IPS-18c (cell line): ENCODE measurements at regions not wholly inside any gene's neighbourhood (a gene's known extent, or its start where the extent isn't known, plus 50 kb on each side); places are given as distances from the start of the nearest gene placed in this dataset.
A peak's percentile ranks its signal among the peaks of the same experiment; 100 is the strongest.
"Not testable (repeated sequence)": the region's sequence is repeated elsewhere in the genome, so short reads cannot be mapped to it uniquely, and the experiment has no call there.

Experiments used
- H3K4me3 ChIP-seq: 2 replicates; pipeline ENCODE4 v1.7.0; 2013; ENCODE audit warnings: low read depth, mild to moderate bottlenecking, low read length, moderate library complexity; ENCODE audit not compliant: insufficient read depth
- H3K9me3 ChIP-seq: one replicate; pipeline ENCODE4 v1.6.1; 2013; ENCODE audit warnings: mild to moderate bottlenecking, low read length, moderate library complexity; ENCODE audit not compliant: control insufficient read depth, insufficient read depth

- H3K9me3 ChIP-seq: no peaks in the 10 kb centered on the region
- peak overlapping the region; percentile 84 for H3K4me3 ChIP-seq
Measured at GRCh38 chr7:149624419-149625339, 127.1 kb upstream of the ZNF746 start.

- H3K4me3 ChIP-seq: peak overlapping the region; percentile 84
- no peaks in the 10 kb centered on the region for H3K9me3 ChIP-seq
Measured at GRCh38 chr7:149624006-149624405, 126.4 kb upstream of the ZNF746 start.

- H3K9me3 ChIP-seq: not testable (repeated sequence)
- H3K4me3 ChIP-seq: peak overlapping the region; percentile 84
Measured at GRCh38 chr7:149623262-149623997, 125.8 kb upstream of the ZNF746 start.

- Histone ChIP-seq H3K9me3 (no peaks in the 10 kb centered on the region), H3K4me3 (peak overlapping the region; percentile 15; the same call in 1 of the 2 replicates)
Measured at GRCh38 chr7:149622444-149623210, 125.0 kb upstream of the ZNF746 start.

GRCh38 chr7:149621776-149622175, 124.2 kb upstream of the ZNF746 start:
- no peak overlapping the region for H3K4me3 ChIP-seq
- no peaks in the 10 kb centered on the region for H3K9me3 ChIP-seq

- Histone ChIP-seq H3K9me3 (no peaks in the 10 kb centered on the region), H3K4me3 (no peak overlapping the region)
Measured at GRCh38 chr7:149620961-149621360, 123.4 kb upstream of the ZNF746 start.

GRCh38 chr7:149616898-149617297, 119.3 kb upstream of the ZNF746 start:
- Histone ChIP-seq H3K4me3 (no peak overlapping the region), H3K9me3 (no peaks in the 10 kb centered on the region)

- Histone ChIP-seq H3K4me3 (no peak overlapping the region), H3K9me3 (no peaks in the 10 kb centered on the region)
Measured at GRCh38 chr7:149615690-149616270, 118.2 kb upstream of the ZNF746 start.

- no peaks in the 10 kb centered on the region for H3K9me3 ChIP-seq
- H3K4me3 ChIP-seq: no peak overlapping the region
Measured at GRCh38 chr7:149610441-149611011, 112.9 kb upstream of the ZNF746 start.

GRCh38 chr7:149608168-149608567, 110.6 kb upstream of the ZNF746 start:
- Histone ChIP-seq H3K4me3 (no peak overlapping the region), H3K9me3 (no peaks in the 10 kb centered on the region)

- Histone ChIP-seq H3K9me3 (no peaks in the 10 kb centered on the region), H3K4me3 (no peak overlapping the region)
Measured at GRCh38 chr7:149607683-149608082, 110.1 kb upstream of the ZNF746 start.

GRCh38 chr7:149606826-149607225, 109.2 kb upstream of the ZNF746 start:
- H3K9me3 ChIP-seq: no peaks in the 10 kb centered on the region
- H3K4me3 ChIP-seq: no peak overlapping the region

- Histone ChIP-seq H3K4me3 (no peak overlapping the region), H3K9me3 (no peaks in the 10 kb centered on the region)
Measured at GRCh38 chr7:149605696-149606095, 108.1 kb upstream of the ZNF746 start.

- Histone ChIP-seq H3K4me3 (no peak overlapping the region), H3K9me3 (no peaks in the 10 kb centered on the region)
Measured at GRCh38 chr7:149604521-149604920, 106.9 kb upstream of the ZNF746 start.

GRCh38 chr7:149600669-149601330, 103.2 kb upstream of the ZNF746 start:
- H3K4me3 ChIP-seq, H3K9me3 ChIP-seq: not testable (repeated sequence)

GRCh38 chr7:149599636-149600206, 102.1 kb upstream of the ZNF746 start:
- Histone ChIP-seq H3K4me3 (no peak overlapping the region), H3K9me3 (no peaks in the 10 kb centered on the region)
